Fibroblast of villous mesenchyme (primary cell): ENCODE measurements at regions not wholly inside any gene's neighbourhood (a gene's known extent, or its start where the extent isn't known, plus 50 kb on each side); places are given as distances from the start of the nearest gene placed in this dataset.

ENCODE experiments used
- DNase-seq: peaks from one replicate; pipeline ENCODE4 v3.0.0-alpha.2; 2010; ENCODE audit warnings: low read depth
- H3K4me3 ChIP-seq: 2 replicates; pipeline ENCODE4 v1.5.1; 2011; ENCODE audit warnings: low read depth, mild to moderate bottlenecking, low read length
- CTCF ChIP-seq: IDR thresholded peaks from 2 replicates; pipeline ENCODE4 v1.5.1; 2012; ENCODE audit warnings: low read depth, mild to moderate bottlenecking, low read length; ENCODE audit not compliant: insufficient read depth

GRCh38 chr15:98363416-98363815 is 284.9 kb upstream of the IGF1R start:
- DNase-seq: no peak
- no peak overlapping the region for H3K4me3 ChIP-seq
- TF ChIP-seq CTCF: no peak

DNA sequence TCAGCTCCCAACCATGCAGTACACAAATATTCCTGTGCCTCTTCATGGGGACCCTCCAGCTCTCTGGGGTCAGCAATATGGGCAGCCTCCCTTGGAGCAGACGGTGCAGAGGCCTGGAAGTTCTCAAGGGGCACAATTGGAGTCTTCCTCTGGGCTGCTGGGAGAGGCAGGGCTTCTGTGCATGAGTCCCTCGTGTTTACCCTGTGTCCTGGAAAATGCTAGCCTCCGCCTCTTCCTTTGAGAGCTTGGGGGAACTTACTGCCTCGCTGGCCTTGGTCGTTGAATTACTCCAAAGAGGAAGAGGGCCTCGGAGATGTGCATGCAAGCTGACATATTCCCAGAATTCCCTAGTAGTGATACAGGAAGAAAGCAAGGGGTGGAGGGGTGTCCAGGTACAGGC is 284.4 kb upstream of the IGF1R start:
- DNase-seq: no peak
- H3K4me3 ChIP-seq: no peak overlapping the region
- no peak for TF ChIP-seq CTCF

- DNase-seq: no peak
These were observed 279.1 kb upstream of the IGF1R start for GRCh38 chr15:98369081-98369716.

GRCh38 chr15:98375513-98376340 is 272.6 kb upstream of the IGF1R start:
- DNase-seq: no peak
- TF ChIP-seq CTCF: no peak
- no peak overlapping the region for H3K4me3 ChIP-seq

More at GRCh38 chr15:98369081-98369716, 279.1 kb upstream of the IGF1R start:
- H3K4me3 ChIP-seq: no peak overlapping the region
- TF ChIP-seq CTCF: no peak

GRCh38 chr15:98380721-98381120 is 267.6 kb upstream of the IGF1R start:
- no peak for DNase-seq
- no peak overlapping the region for H3K4me3 ChIP-seq
- TF ChIP-seq CTCF: no peak

DNA sequence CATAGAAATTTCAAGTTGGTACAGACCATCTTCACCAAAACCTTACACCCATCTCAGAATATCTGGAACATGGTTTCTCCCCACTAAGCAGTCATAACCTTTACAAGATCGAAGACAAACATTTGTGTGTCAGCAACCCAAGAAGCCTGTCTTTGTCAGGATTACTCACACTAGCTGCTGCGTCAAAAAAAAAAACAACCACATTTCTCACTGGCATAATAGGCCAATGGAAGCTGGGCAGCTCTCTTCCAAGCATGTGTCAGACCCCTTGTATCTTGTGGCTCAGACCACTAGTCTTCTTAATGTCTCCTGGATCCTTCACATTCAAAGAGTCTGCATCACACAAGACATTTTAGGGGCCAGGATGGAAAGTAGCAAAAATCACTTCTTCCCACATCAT is 266.9 kb upstream of the IGF1R start:
- TF ChIP-seq CTCF: no peak
- DNase-seq: no peak
- H3K4me3 ChIP-seq: no peak overlapping the region
